Neural crest cell (in vitro differentiated cells): ENCODE measurements at regions not wholly inside any gene's neighbourhood (a gene's known extent, or its start where the extent isn't known, plus 50 kb on each side); places are given as distances from the start of the nearest gene placed in this dataset.

Source experiments
- DNase-seq: peaks from one replicate; pipeline ENCODE4 v3.0.0; 2021; ENCODE audit warnings: low read depth, mixed read lengths, low spot score
- H3K27ac Mint-ChIP-seq: one replicate; pipeline ENCODE4 v1.8.0; 2021; ENCODE audit warnings: mild to moderate bottlenecking, mixed read lengths; ENCODE audit not compliant: unreplicated experiment
- H3K27me3 Mint-ChIP-seq: 2 replicates; pipeline ENCODE4 v1.8.0; 2021; ENCODE audit warnings: low read depth, mild to moderate bottlenecking, mixed read lengths
- H3K36me3 Mint-ChIP-seq: 2 replicates; pipeline ENCODE4 v1.8.0; 2021; ENCODE audit warnings: low read depth, mild to moderate bottlenecking, mixed read lengths
- H3K4me1 Mint-ChIP-seq: 2 replicates; pipeline ENCODE4 v1.8.0; 2021; ENCODE audit warnings: mixed read lengths
- H3K4me3 Mint-ChIP-seq: one replicate; pipeline ENCODE4 v1.8.0; 2021; ENCODE audit warnings: mild to moderate bottlenecking, mixed read lengths
- H3K9me3 Mint-ChIP-seq: 2 replicates; pipeline ENCODE4 v1.8.0; 2021; ENCODE audit warnings: mixed read lengths
- CTCF ChIP-seq: fragments of 200-600 bp; sonication (generic); conservative IDR thresholded peaks from 2 replicates; pipeline ENCODE4 v1.5.0; 2021; ENCODE audit warnings: antibody characterized with exemption, mild to moderate bottlenecking

GRCh38 chrX:34891391-34891790 is 51.2 kb upstream of the FAM47B start:
- H3K4me3 Mint-ChIP-seq = no peak overlapping the region
- no peaks in the 10 kb centered on the region for H3K36me3 Mint-ChIP-seq
- H3K27me3 Mint-ChIP-seq = no peaks in the 10 kb centered on the region
- no peak for DNase-seq
- no peak for TF ChIP-seq CTCF
- no peak overlapping the region for H3K27ac Mint-ChIP-seq
- peaks cover 2% of the 10 kb centered on the region for H3K9me3 Mint-ChIP-seq
- no peaks in the 10 kb centered on the region for H3K4me1 Mint-ChIP-seq
